Activated T-helper 17 cell treated with anti-CD3 and anti-CD28 coated beads, Interleukin-2, amount 50 U/mL, for 72 hours (primary cell): ENCODE measurements at regions not wholly inside any gene's neighbourhood (a gene's known extent, or its start where the extent isn't known, plus 50 kb on each side); places are given as distances from the start of the nearest gene placed in this dataset.
"Not testable (repeated sequence)": the region's sequence is repeated elsewhere in the genome, so short reads cannot be mapped to it uniquely, and the experiment has no call there.

Source experiments
- ATAC-seq: fragments of 150-1000 bp; cut with Tn5 transposase; replicated peaks from 2 replicates; pipeline ENCODE4 v1.10.0; 2021; ENCODE audit warnings: mild to moderate bottlenecking, moderate library complexity
- H3K27ac Mint-ChIP-seq: one replicate; pipeline ENCODE4 v1.8.0; 2022; ENCODE audit warnings: mixed read lengths
- H3K27me3 Mint-ChIP-seq: one replicate; pipeline ENCODE4 v1.8.0; 2022; ENCODE audit warnings: mixed read lengths
- H3K36me3 Mint-ChIP-seq: one replicate; pipeline ENCODE4 v1.8.0; 2022; ENCODE audit warnings: low read depth, mild to moderate bottlenecking, mixed read lengths
- H3K4me1 Mint-ChIP-seq: one replicate; pipeline ENCODE4 v1.8.0; 2022; ENCODE audit warnings: mixed read lengths
- H3K4me3 Mint-ChIP-seq: one replicate; pipeline ENCODE4 v1.8.0; 2022; ENCODE audit warnings: mild to moderate bottlenecking, mixed read lengths
- H3K9me3 Mint-ChIP-seq: one replicate; pipeline ENCODE4 v1.8.0; 2022; ENCODE audit warnings: mixed read lengths

GRCh38 chrX:69431420-69431819 lies 72.7 kb upstream of the NALF2 start:
- Mint-ChIP-seq H3K4me3 (no peak overlapping the region), H3K27me3 (peaks cover 16% of the 10 kb centered on the region), H3K9me3 (no peaks in the 10 kb centered on the region), H3K4me1 (no peaks in the 10 kb centered on the region), H3K36me3 (no peaks in the 10 kb centered on the region), H3K27ac (no peak overlapping the region)
- no peak for ATAC-seq

GRCh38 chrX:69430785-69431184 lies 73.3 kb upstream of the NALF2 start:
- Mint-ChIP-seq H3K27ac (no peak overlapping the region), H3K4me1 (no peaks in the 10 kb centered on the region), H3K27me3 (peaks cover 16% of the 10 kb centered on the region), H3K36me3 (no peaks in the 10 kb centered on the region), H3K4me3 (no peak overlapping the region), H3K9me3 (no peaks in the 10 kb centered on the region)
- no peak for ATAC-seq

GRCh38 chrX:69429339-69430015 lies 74.6 kb upstream of the NALF2 start:
- Mint-ChIP-seq H3K27me3 (peaks cover 16% of the 10 kb centered on the region), H3K4me3 (no peak overlapping the region), H3K4me1 (no peaks in the 10 kb centered on the region), H3K36me3 (no peaks in the 10 kb centered on the region), H3K9me3 (no peaks in the 10 kb centered on the region), H3K27ac (no peak overlapping the region)
- no peak for ATAC-seq

DNA sequence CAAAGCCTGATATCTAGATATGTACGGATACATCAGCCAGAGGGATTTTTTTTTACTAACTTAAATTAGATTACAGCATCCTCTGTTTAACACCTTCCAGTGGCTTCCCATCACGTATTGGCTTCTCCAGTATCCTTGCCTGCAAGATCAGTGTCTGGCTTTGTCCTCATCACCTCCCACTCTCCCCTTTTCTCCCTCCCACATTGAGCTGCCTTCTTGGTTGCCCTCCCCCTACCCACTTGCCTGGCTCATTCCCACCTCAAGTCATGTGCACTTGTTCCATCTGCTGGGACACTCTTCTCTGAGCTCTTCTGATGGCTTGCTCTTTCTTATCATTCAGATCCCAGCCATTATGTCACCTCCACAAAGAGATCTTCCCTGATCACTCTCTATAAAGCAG lies 75.9 kb upstream of the NALF2 start:
- H3K4me3 Mint-ChIP-seq, result no peak overlapping the region
- no peaks in the 10 kb centered on the region for H3K4me1 Mint-ChIP-seq
- ATAC-seq, result no peak
- H3K27me3 Mint-ChIP-seq, result peaks cover 16% of the 10 kb centered on the region
- no peaks in the 10 kb centered on the region for H3K9me3 Mint-ChIP-seq
- no peak overlapping the region for H3K27ac Mint-ChIP-seq
- no peaks in the 10 kb centered on the region for H3K36me3 Mint-ChIP-seq

DNA sequence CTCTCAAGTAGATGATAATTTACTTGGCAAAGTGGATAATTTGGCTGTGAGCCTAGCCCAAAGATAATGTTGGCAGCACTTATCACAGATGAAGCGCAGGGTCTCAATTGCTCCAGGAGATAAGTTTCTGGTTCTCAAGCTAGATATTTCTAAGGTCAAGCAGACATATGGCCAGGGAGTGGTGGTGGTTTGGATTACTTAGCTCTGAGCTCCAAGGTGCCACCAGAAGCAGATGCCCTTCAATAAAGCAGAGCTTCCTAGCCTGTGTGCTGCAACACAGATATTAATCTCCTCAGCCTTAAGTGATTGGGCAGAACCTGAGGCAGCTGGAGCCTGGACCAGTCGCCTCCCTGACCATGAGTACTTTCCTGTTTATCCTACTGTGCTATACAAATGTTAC lies 79.2 kb upstream of the NALF2 start:
- Mint-ChIP-seq H3K36me3 (no peaks in the 10 kb centered on the region), H3K4me3 (no peak overlapping the region), H3K9me3 (no peaks in the 10 kb centered on the region), H3K27me3 (peaks cover 14% of the 10 kb centered on the region), H3K27ac (no peak overlapping the region), H3K4me1 (no peaks in the 10 kb centered on the region)
- ATAC-seq, result no peak

GRCh38 chrX:69424161-69424560 lies 80.0 kb upstream of the NALF2 start:
- H3K27me3 Mint-ChIP-seq, result peaks cover 9% of the 10 kb centered on the region
- ATAC-seq, result no peak
- no peaks in the 10 kb centered on the region for H3K36me3 Mint-ChIP-seq
- H3K4me1 Mint-ChIP-seq, result no peaks in the 10 kb centered on the region
- H3K27ac Mint-ChIP-seq, result no peak overlapping the region
- H3K4me3 Mint-ChIP-seq, result no peak overlapping the region
- H3K9me3 Mint-ChIP-seq, result no peaks in the 10 kb centered on the region

GRCh38 chrX:69422208-69422607 lies 81.9 kb upstream of the NALF2 start:
- ATAC-seq, H3K36me3 Mint-ChIP-seq, H3K4me3 Mint-ChIP-seq, H3K27me3 Mint-ChIP-seq, H3K9me3 Mint-ChIP-seq, H3K4me1 Mint-ChIP-seq, H3K27ac Mint-ChIP-seq: not testable (repeated sequence)

- Mint-ChIP-seq H3K27me3 (no peaks in the 10 kb centered on the region), H3K9me3 (peaks cover 3% of the 10 kb centered on the region), H3K36me3 (no peaks in the 10 kb centered on the region), H3K4me3 (no peak overlapping the region), H3K4me1 (no peaks in the 10 kb centered on the region), H3K27ac (no peak overlapping the region)
- ATAC-seq, result no peak
Measured at GRCh38 chrX:69415698-69416097, 88.4 kb upstream of the NALF2 start.

DNA sequence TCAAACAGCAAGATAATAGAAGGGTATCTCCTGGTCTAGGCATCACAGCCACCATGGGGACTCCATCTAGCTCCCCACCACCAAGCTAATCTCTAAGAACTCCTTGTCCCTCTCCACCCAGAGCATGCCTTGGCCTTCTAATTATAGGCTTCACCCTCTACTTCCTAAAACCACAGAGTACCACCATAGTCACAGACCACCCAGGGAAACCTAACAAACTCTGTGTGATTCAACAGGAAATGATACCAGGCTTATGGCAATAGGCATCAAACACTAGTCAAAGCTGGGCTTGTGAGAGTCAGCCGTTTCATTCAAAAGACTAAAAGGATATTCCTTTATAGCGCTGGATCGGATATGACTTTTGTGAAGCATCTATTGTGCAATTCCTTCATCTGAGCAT lies 91.5 kb upstream of the NALF2 start:
- Mint-ChIP-seq H3K27ac (no peak overlapping the region), H3K27me3 (no peaks in the 10 kb centered on the region), H3K4me1 (no peaks in the 10 kb centered on the region), H3K36me3 (no peaks in the 10 kb centered on the region), H3K9me3 (peaks cover 3% of the 10 kb centered on the region), H3K4me3 (no peak overlapping the region)
- ATAC-seq, result no peak

DNA sequence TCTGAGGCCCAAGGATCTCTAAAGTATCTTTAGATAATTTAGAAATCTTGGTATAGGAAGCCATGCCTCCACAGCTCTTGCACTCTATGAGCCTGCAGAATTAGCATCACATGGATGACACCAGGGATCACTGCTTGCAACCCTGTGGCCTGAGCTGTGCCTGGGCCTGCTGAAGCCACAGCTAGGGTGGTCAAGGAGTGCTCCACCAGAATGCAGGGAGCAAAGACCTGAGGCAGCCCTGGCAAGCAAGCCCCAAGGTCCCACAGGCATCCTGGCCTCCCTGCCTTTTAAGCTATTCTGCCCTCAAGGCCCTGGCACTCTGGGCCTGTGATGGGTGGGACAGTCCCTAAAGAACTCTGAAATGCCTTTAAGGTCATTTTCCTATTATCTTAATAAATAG lies 105.2 kb upstream of the NALF2 start:
- H3K27ac Mint-ChIP-seq, result no peak overlapping the region
- H3K4me3 Mint-ChIP-seq, result no peak overlapping the region
- no peaks in the 10 kb centered on the region for H3K4me1 Mint-ChIP-seq
- ATAC-seq, result no peak
- H3K9me3 Mint-ChIP-seq, result peaks cover 3% of the 10 kb centered on the region
- no peaks in the 10 kb centered on the region for H3K36me3 Mint-ChIP-seq
- no peaks in the 10 kb centered on the region for H3K27me3 Mint-ChIP-seq

GRCh38 chrX:69396916-69397315 lies 107.2 kb upstream of the NALF2 start:
- Mint-ChIP-seq H3K27me3 (no peaks in the 10 kb centered on the region), H3K4me3 (no peak overlapping the region), H3K4me1 (no peaks in the 10 kb centered on the region), H3K36me3 (no peaks in the 10 kb centered on the region), H3K9me3 (peaks cover 3% of the 10 kb centered on the region), H3K27ac (no peak overlapping the region)
- no peak for ATAC-seq

DNA sequence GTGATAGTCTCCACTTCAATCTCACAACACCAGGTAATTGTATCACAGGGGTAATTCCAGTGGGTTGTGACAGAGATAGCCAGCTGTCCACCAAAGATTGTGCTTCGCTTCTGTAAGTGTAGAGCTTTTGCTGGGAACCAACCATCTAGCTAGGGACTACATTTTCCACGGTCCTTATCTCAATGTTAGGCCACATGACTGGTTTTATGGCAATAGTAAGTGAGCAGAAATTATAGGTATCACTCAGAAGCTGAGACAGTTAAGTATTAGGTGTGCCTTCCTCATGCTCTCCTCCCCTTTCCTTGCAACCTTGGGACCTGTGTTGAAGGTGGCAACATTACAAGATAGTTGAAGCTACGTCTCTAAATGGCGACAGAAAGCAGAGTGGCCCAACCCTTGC lies 108.8 kb upstream of the NALF2 start:
- H3K36me3 Mint-ChIP-seq, result no peaks in the 10 kb centered on the region

GRCh38 chrX:69389101-69389501 lies 115.0 kb upstream of the NALF2 start:
- no peaks in the 10 kb centered on the region for H3K4me1 Mint-ChIP-seq
- no peaks in the 10 kb centered on the region for H3K27me3 Mint-ChIP-seq
- ATAC-seq, result no peak
- no peak overlapping the region for H3K27ac Mint-ChIP-seq
- no peak overlapping the region for H3K4me3 Mint-ChIP-seq
- no peaks in the 10 kb centered on the region for H3K9me3 Mint-ChIP-seq
- no peaks in the 10 kb centered on the region for H3K36me3 Mint-ChIP-seq

More for the DNA sequence above, 108.8 kb upstream of the NALF2 start:
- Mint-ChIP-seq H3K9me3 (no peaks in the 10 kb centered on the region), H3K4me1 (no peaks in the 10 kb centered on the region), H3K27me3 (no peaks in the 10 kb centered on the region), H3K4me3 (no peak overlapping the region), H3K27ac (no peak overlapping the region)
- ATAC-seq, result no peak

- no peaks in the 10 kb centered on the region for H3K9me3 Mint-ChIP-seq
- no peak overlapping the region for H3K4me3 Mint-ChIP-seq
- H3K27ac Mint-ChIP-seq, result no peak overlapping the region
- H3K27me3 Mint-ChIP-seq, result no peaks in the 10 kb centered on the region
- no peak for ATAC-seq
- no peaks in the 10 kb centered on the region for H3K36me3 Mint-ChIP-seq
- no peaks in the 10 kb centered on the region for H3K4me1 Mint-ChIP-seq
Measured at GRCh38 chrX:69388526-69388925, 115.6 kb upstream of the NALF2 start.

GRCh38 chrX:69387567-69388487 lies 116.3 kb upstream of the NALF2 start:
- ATAC-seq, result no peak
- H3K27ac Mint-ChIP-seq, result no peak overlapping the region
- peaks cover 3% of the 10 kb centered on the region for H3K27me3 Mint-ChIP-seq
- no peaks in the 10 kb centered on the region for H3K9me3 Mint-ChIP-seq
- no peaks in the 10 kb centered on the region for H3K4me1 Mint-ChIP-seq
- H3K4me3 Mint-ChIP-seq, result no peak overlapping the region
- H3K36me3 Mint-ChIP-seq, result no peaks in the 10 kb centered on the region
